HL-60 (cell line): ENCODE measurements at regions not wholly inside any gene's neighbourhood (a gene's known extent, or its start where the extent isn't known, plus 50 kb on each side); places are given as distances from the start of the nearest gene placed in this dataset.
"Not testable (repeated sequence)": the region's sequence is repeated elsewhere in the genome, so short reads cannot be mapped to it uniquely, and the experiment has no call there.

Experiments used
- CTCF ChIP-seq: IDR thresholded peaks from one replicate; pipeline ENCODE4 v1.5.1; 2011; ENCODE audit warnings: low read length, control low read depth, inconsistent platforms; ENCODE audit not compliant: insufficient read depth
- POLR2AphosphoS5 ChIP-seq: IDR thresholded peaks from 2 replicates; pipeline ENCODE4 v1.6.1; 2012; ENCODE audit warnings: low read depth
- REST ChIP-seq: IDR thresholded peaks from 2 replicates; pipeline ENCODE4 v1.6.1; 2012; ENCODE audit warnings: low read depth; ENCODE audit not compliant: insufficient replicate concordance

- TF ChIP-seq CTCF, POLR2AphosphoS5, REST: not testable (repeated sequence)
These were observed 767.3 kb downstream of the ZBBX start for GRCh38 chr3:166612761-166613160.
